Omental fat pad (tissue), 3 donors: ENCODE measurements at regions not wholly inside any gene's neighbourhood (a gene's known extent, or its start where the extent isn't known, plus 50 kb on each side); places are given as distances from the start of the nearest gene placed in this dataset.

Experiments used
- ATAC-seq: fragments of 150-250 bp; one replicate; pipeline ENCODE4 v1.9.1; 2016; ENCODE audit warnings: mild to moderate bottlenecking, moderate library complexity; ENCODE audit not compliant: low FRiP score
- DNase-seq: peaks from one replicate; pipeline ENCODE4 v3.0.0-alpha.2; 2019; ENCODE audit warnings: low spot score
- CTCF ChIP-seq, 3 donors: fragments of 450-650 bp; IDR thresholded peaks; one replicate each; pipeline ENCODE4 v1.5.1; 2016 to 2017; ENCODE audit warnings: antibody characterized with exemption in 3 of 3, mild to moderate bottlenecking in 3 of 3, moderate library complexity in 2 of 3

GRCh38 chr7:106598663-106599342, 62.2 kb downstream of the CCDC71L start:
- no peak for DNase-seq
- no peak for ATAC-seq
- no peak for TF ChIP-seq CTCF (IDR thresholded peaks at IDR 0.05)

GRCh38 chr7:106597751-106598546, 63.0 kb downstream of the CCDC71L start:
- no peak for DNase-seq
- ATAC-seq = no peak
- TF ChIP-seq CTCF (IDR thresholded peaks at IDR 0.05) = no peak

GRCh38 chr7:106597014-106597413, 63.9 kb downstream of the CCDC71L start:
- no peak for DNase-seq
- no peak for TF ChIP-seq CTCF (IDR thresholded peaks at IDR 0.05)

DNA sequence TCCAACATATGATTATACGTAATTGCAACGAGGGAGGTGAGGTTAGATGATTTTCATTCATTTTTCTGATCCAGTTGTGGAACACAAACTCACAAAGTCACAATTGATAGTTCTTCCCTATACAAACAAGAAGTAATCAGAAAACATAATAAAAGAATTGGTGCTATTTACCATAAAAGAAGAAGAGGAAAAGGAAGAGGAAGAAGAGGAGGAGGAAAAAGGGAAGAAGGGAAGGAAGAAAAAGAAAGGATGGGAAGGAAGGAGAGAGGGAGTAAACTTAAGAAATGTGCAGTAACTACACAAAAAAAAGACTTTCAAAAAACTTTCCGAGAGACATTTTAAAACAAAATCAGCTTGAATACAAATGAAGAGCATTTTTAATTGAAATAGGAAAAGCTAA, 65.0 kb downstream of the CCDC71L start:
- no peak for TF ChIP-seq CTCF (IDR thresholded peaks at IDR 0.05)
- ATAC-seq (no peak), DNase-seq (no peak)

More at GRCh38 chr7:106597014-106597413, 63.9 kb downstream of the CCDC71L start:
- ATAC-seq = no peak

- no peak for ATAC-seq
These were observed 67.9 kb downstream of the CCDC71L start for GRCh38 chr7:106593028-106593417.

GRCh38 chr7:106592282-106593027, 68.5 kb downstream of the CCDC71L start:
- DNase-seq (no peak), ATAC-seq (no peak)
- no peak for TF ChIP-seq CTCF (IDR thresholded peaks at IDR 0.05)

More at GRCh38 chr7:106593028-106593417, 67.9 kb downstream of the CCDC71L start:
- TF ChIP-seq CTCF (IDR thresholded peaks at IDR 0.05) = no peak
- no peak for DNase-seq
